CD4-positive, alpha-beta memory T cell (primary cell): ENCODE measurements at regions not wholly inside any gene's neighbourhood (a gene's known extent, or its start where the extent isn't known, plus 50 kb on each side); places are given as distances from the start of the nearest gene placed in this dataset.

Experiments used
- CTCF ChIA-PET: fragments of 350-600 bp; sonication (Branson Sonifier 250); formaldehyde crosslinking; loops from one replicate; lab custom pipeline; 2021; ENCODE audit warnings: inconsistent platforms; ENCODE audit not compliant: partially characterized antibody; lab: Charles Lee
- POLR2A ChIA-PET: fragments of 350-600 bp; sonication (Branson Sonifier 250); formaldehyde crosslinking; loops from one replicate; lab custom pipeline; 2021; ENCODE audit not compliant: partially characterized antibody; lab: Charles Lee
- DNase-seq, 5 donors: peaks; one replicate each; pipeline versions ENCODE4 v3.0.0 to v3.0.0-alpha.2; 2020 to 2022; ENCODE audit warnings: mixed read lengths in 1 of 5
- H3K27ac ChIP-seq: one replicate; pipeline ENCODE4 v1.7.0; 2013; ENCODE audit warnings: low read depth, low read length
- H3K27me3 ChIP-seq: 2 replicates; pipeline ENCODE4 v1.7.0; 2013; ENCODE audit warnings: mild to moderate bottlenecking, low read length, moderate library complexity; ENCODE audit not compliant: insufficient read depth
- H3K36me3 ChIP-seq: 2 replicates; pipeline ENCODE4 v1.7.0; 2013; ENCODE audit warnings: mild to moderate bottlenecking, low read length, moderate library complexity; ENCODE audit not compliant: insufficient read depth
- H3K4me1 ChIP-seq: 2 replicates; pipeline ENCODE4 v1.7.0; 2013; ENCODE audit warnings: mild to moderate bottlenecking, low read length, moderate library complexity; ENCODE audit not compliant: insufficient read depth
- H3K4me3 ChIP-seq, 2 donors: one replicate each; pipeline ENCODE4 v1.7.0; 2013; ENCODE audit warnings: low read length in 2 of 2, mild to moderate bottlenecking in 1 of 2
- H3K9me3 ChIP-seq, 2 donors: one replicate each; pipeline ENCODE4 v1.7.0; 2013; ENCODE audit warnings: low read length in 2 of 2, control low read depth in 1 of 2; ENCODE audit not compliant: control insufficient read depth in 1 of 2
- H3K27ac Mint-ChIP-seq, 7 donors: one replicate each; pipeline ENCODE4 v1.8.0; 2020 to 2021; ENCODE audit warnings: mixed read lengths in 7 of 7, mild to moderate bottlenecking in 6 of 7, inconsistent platforms in 3 of 7, moderate library complexity in 3 of 7
- H3K27me3 Mint-ChIP-seq, 2 donors: one replicate each; pipeline ENCODE4 v1.8.0; 2020 to 2021; ENCODE audit warnings: mixed read lengths in 2 of 2
- H3K36me3 Mint-ChIP-seq, 2 donors: one replicate each; pipeline ENCODE4 v1.8.0; 2020 to 2021; ENCODE audit warnings: mixed read lengths in 2 of 2, inconsistent platforms in 1 of 2, mild to moderate bottlenecking in 1 of 2
- H3K4me1 Mint-ChIP-seq, 4 donors: one replicate each; pipeline ENCODE4 v1.8.0; 2020 to 2021; ENCODE audit warnings: mixed read lengths in 4 of 4, mild to moderate bottlenecking in 1 of 4
- H3K4me3 Mint-ChIP-seq, 8 donors: one replicate each; pipeline ENCODE4 v1.8.0; 2020 to 2021; ENCODE audit warnings: mixed read lengths in 8 of 8, mild to moderate bottlenecking in 7 of 8, moderate library complexity in 6 of 8, inconsistent platforms in 3 of 8
- H3K9me3 Mint-ChIP-seq, 8 donors: one replicate each; pipeline ENCODE4 v1.8.0; 2020 to 2021; ENCODE audit warnings: mixed read lengths in 8 of 8, mild to moderate bottlenecking in 5 of 8, inconsistent platforms in 3 of 8, moderate library complexity in 1 of 8
- intact Hi-C: fragments of 100-400 bp; cut with micrococcal nuclease; formaldehyde crosslinking; loops from one replicate; pipeline ENCODE4 v1.15.1; 2023

DNA sequence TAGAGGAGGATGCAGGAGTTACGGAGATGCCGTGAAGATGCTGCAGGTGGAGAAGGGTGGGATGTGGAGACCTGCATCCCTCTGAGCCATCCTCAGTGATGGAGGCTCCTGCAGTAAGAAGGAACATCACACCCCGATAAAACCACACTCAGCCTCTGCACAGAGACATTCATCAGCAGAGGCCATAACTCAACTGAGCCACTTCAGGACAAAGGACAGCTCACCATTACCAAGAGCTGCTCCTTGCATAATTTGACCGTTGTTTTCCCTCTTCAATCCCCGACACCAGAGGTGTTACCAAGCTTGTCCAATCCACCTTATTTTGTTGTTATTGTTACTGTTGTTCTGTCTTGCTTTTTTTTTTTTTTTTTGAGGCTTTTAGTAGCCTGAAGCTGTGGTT is 543.9 kb downstream of the AJAP1 start:
- no peaks in the 10 kb centered on the region for H3K4me1 ChIP-seq
- H3K27ac ChIP-seq, result no peak overlapping the region
- no peaks in the 10 kb centered on the region for H3K36me3 ChIP-seq
- no peaks in the 10 kb centered on the region for H3K27me3 ChIP-seq
- peaks cover 0 to 2% (median 0%) of the 10 kb centered on the region in 8 donors for H3K9me3 Mint-ChIP-seq
- H3K4me3 ChIP-seq, result no peak overlapping the region
- ChIA-PET CTCF (no interaction called here), POLR2A (no interaction called here)
- H3K36me3 Mint-ChIP-seq, result no peaks in the 10 kb centered on the region
- no peak for DNase-seq
- H3K4me3 Mint-ChIP-seq, result no peak overlapping the region
- intact Hi-C loops, result no loop called here
- H3K4me1 Mint-ChIP-seq, result no peaks in the 10 kb centered on the region
- no peaks in the 10 kb centered on the region for H3K9me3 ChIP-seq
- H3K27ac Mint-ChIP-seq, result no peak overlapping the region
- H3K27me3 Mint-ChIP-seq, result peaks cover 0 to 3% of the 10 kb centered on the region in 2 donors

DNA sequence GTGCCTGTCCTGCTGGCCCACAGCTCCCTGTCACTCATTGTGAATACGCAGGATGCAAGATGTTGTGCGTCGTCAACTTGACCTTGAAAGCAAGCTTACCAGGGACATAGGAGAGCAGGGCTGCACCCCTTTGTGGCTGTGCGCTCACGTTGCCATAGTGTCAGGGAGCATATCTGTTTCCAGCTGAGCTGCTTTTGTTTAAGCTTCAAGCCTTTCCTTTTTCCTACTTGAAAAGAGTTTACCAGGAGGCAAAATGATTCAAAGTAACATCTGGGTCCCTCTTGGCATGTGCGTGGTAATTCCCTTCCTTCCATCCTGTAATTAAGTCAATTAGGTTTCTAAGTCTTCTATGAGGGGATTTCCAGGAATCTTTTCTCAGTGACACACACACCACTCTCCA is 537.1 kb downstream of the AJAP1 start:
- DNase-seq, result no peak
- Mint-ChIP-seq H3K27ac (no peak overlapping the region), H3K9me3 (no peaks in the 10 kb centered on the region), H3K36me3 (no peaks in the 10 kb centered on the region), H3K4me3 (no peak overlapping the region), H3K27me3 (no peaks in the 10 kb centered on the region), H3K4me1 (no peaks in the 10 kb centered on the region)
- no peak overlapping the region for H3K27ac ChIP-seq
- no peaks in the 10 kb centered on the region for H3K36me3 ChIP-seq
- no peaks in the 10 kb centered on the region for H3K27me3 ChIP-seq
- H3K4me1 ChIP-seq, result no peaks in the 10 kb centered on the region
- H3K4me3 ChIP-seq, result no peak overlapping the region
- intact Hi-C loops, result no loop called here
- ChIA-PET POLR2A (no interaction called here), CTCF (no interaction called here)
- no peaks in the 10 kb centered on the region for H3K9me3 ChIP-seq

DNA sequence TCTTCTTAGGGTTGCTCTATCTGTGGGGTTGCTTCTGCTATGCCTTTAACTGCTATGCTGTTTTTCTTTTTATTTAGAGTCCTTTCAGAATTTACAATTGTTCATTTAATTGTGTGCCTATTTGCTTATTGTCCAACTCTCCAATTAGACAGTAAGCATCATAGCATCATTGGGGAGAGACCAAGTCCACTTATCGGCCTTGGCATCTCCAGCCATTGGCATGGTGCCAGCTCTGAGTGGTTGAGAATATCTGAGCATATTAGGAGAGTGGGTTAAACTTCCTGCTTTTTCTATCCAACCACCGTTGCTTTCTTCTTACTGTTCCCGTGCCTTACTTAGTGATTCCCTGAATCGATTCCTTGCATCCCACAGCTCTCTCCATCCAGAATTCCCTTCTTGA is 535.0 kb downstream of the AJAP1 start:
- Histone ChIP-seq H3K4me3 (no peak overlapping the region), H3K27ac (no peak overlapping the region), H3K27me3 (no peaks in the 10 kb centered on the region), H3K36me3 (no peaks in the 10 kb centered on the region), H3K4me1 (no peaks in the 10 kb centered on the region), H3K9me3 (no peaks in the 10 kb centered on the region)
- no peak overlapping the region for H3K27ac Mint-ChIP-seq
- ChIA-PET CTCF (no interaction called here), POLR2A (no interaction called here)
- no peaks in the 10 kb centered on the region for H3K36me3 Mint-ChIP-seq
- DNase-seq, result no peak
- H3K4me1 Mint-ChIP-seq, result no peaks in the 10 kb centered on the region
- H3K27me3 Mint-ChIP-seq, result peaks cover 0 to 8% of the 10 kb centered on the region in 2 donors
- intact Hi-C loops, result no loop called here
- no peak overlapping the region for H3K4me3 Mint-ChIP-seq
- no peaks in the 10 kb centered on the region for H3K9me3 Mint-ChIP-seq

DNA sequence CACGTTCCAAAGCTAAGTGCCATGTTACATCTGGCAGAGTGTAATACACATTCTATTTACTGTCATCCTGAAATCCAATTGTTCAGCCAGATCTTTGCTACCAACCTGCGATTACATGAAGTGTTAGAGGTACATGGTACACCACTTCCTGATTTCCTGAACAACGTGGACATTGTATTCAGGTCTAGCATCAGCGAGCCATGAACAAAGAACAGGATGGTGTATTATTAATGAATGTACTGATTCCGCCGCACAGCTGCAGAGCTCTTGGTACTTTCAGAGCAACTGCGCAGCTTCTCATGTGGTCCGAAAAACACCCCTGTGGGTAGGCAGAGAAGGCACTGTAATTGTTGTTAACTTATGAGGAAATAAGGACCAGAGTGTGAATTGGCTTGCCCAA is 511.4 kb downstream of the AJAP1 start:
- H3K4me1 ChIP-seq, result no peaks in the 10 kb centered on the region
- no peak for DNase-seq
- ChIA-PET CTCF (no interaction called here), POLR2A (no interaction called here)
- no peaks in the 10 kb centered on the region for H3K9me3 ChIP-seq
- peaks cover 5 to 8% of the 10 kb centered on the region in 2 donors for H3K27me3 Mint-ChIP-seq
- intact Hi-C loops, result no loop called here
- H3K36me3 Mint-ChIP-seq, result no peaks in the 10 kb centered on the region
- no peak overlapping the region for H3K4me3 Mint-ChIP-seq
- no peak overlapping the region for H3K4me3 ChIP-seq
- H3K4me1 Mint-ChIP-seq, result no peaks in the 10 kb centered on the region
- H3K27ac Mint-ChIP-seq, result no peak overlapping the region
- H3K27me3 ChIP-seq, result no peaks in the 10 kb centered on the region
- peaks cover 0 to 4% (median 0%) of the 10 kb centered on the region in 8 donors for H3K9me3 Mint-ChIP-seq
- H3K36me3 ChIP-seq, result no peaks in the 10 kb centered on the region
- no peak overlapping the region for H3K27ac ChIP-seq

DNA sequence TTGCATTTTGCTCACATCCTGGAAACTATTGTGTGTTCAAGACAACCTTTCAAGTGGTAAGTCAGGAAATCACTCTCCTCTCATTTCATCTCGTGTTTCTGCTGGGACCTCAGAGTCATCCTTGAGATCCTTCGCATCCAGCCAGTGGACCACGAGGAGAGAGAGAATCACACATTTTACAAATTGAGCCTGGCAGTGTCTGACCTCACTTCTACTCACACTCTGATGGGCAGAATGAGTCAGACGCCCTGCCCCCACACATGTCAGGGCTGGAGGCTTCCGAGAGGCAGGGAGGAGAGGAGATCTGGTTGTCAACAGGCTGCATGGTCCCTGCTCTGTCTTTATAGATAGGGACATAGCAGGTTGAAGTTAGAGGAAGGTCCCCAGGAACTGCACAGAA is 509.7 kb downstream of the AJAP1 start:
- Mint-ChIP-seq H3K4me1 (no peaks in the 10 kb centered on the region), H3K36me3 (no peaks in the 10 kb centered on the region), H3K9me3 (peaks cover 0 to 5% (median 0%) of the 10 kb centered on the region in 8 donors), H3K27ac (no peak overlapping the region), H3K27me3 (peaks cover 3 to 8% of the 10 kb centered on the region in 2 donors), H3K4me3 (no peak overlapping the region)
- ChIA-PET POLR2A (no interaction called here), CTCF (no interaction called here)
- DNase-seq, result no peak
- no peaks in the 10 kb centered on the region for H3K27me3 ChIP-seq
- intact Hi-C loops, result no loop called here
- H3K27ac ChIP-seq, result no peak overlapping the region
- no peaks in the 10 kb centered on the region for H3K36me3 ChIP-seq
- no peaks in the 10 kb centered on the region for H3K9me3 ChIP-seq
- no peaks in the 10 kb centered on the region for H3K4me1 ChIP-seq
- no peak overlapping the region for H3K4me3 ChIP-seq

DNA sequence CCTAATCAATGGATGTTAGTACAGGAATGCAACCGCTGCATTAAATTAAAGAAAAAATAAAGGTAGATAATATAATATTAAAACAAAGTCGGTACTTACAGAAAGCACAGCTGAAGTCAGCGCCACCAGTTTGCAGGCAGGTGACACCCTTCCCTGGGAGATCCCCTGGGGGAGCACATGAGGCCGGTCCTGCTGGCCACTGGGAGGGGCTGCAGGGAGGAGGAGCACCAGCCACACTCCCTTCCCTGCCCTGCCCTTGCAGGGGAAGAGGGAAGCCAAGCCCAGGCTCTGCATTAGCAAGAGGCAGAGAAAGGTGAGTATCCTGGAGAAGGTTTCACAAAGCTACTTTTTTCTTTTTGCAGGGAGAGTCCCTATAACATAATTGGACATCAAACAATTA is 507.0 kb downstream of the AJAP1 start:
- Histone ChIP-seq H3K36me3 (no peaks in the 10 kb centered on the region), H3K4me1 (no peaks in the 10 kb centered on the region), H3K4me3 (no peak overlapping the region), H3K9me3 (no peaks in the 10 kb centered on the region), H3K27me3 (no peaks in the 10 kb centered on the region), H3K27ac (no peak overlapping the region)
- H3K4me1 Mint-ChIP-seq, result no peaks in the 10 kb centered on the region
- H3K4me3 Mint-ChIP-seq, result no peak overlapping the region
- DNase-seq, result no peak
- ChIA-PET POLR2A (no interaction called here), CTCF (no interaction called here)
- intact Hi-C loops, result no loop called here
- peaks cover 0 to 2% (median 0%) of the 10 kb centered on the region in 8 donors for H3K9me3 Mint-ChIP-seq
- H3K36me3 Mint-ChIP-seq, result no peaks in the 10 kb centered on the region
- peaks cover 5 to 8% of the 10 kb centered on the region in 2 donors for H3K27me3 Mint-ChIP-seq
- H3K27ac Mint-ChIP-seq, result no peak overlapping the region

DNA sequence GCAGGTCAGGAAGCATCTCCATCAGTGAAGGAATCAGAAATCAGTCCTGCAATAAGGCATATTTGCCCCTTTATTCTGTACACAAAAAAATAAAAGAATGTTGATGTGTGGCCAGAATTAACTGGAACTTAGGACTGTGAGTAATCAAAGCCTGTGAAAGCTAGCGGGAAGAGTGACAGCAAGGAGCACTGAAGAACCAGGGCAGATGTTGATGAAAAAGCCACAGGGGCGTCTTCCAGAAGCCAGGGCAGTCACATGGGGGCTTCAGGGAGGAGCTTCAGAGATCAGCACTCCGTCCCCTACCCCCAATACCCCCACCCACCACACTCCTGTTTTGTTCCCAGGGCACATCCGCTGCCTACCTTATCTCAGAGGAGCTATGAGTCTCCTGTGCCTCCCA is 502.8 kb downstream of the AJAP1 start:
- H3K9me3 Mint-ChIP-seq, result peaks cover 0 to 14% (median 7%) of the 10 kb centered on the region in 8 donors
- H3K4me3 Mint-ChIP-seq, result no peak overlapping the region
- H3K4me1 Mint-ChIP-seq, result no peaks in the 10 kb centered on the region
- ChIA-PET CTCF (no interaction called here), POLR2A (no interaction called here)
- no peaks in the 10 kb centered on the region for H3K36me3 ChIP-seq
- no peaks in the 10 kb centered on the region for H3K4me1 ChIP-seq
- no peak overlapping the region for H3K27ac Mint-ChIP-seq
- intact Hi-C loops, result no loop called here
- H3K27me3 Mint-ChIP-seq, result peaks cover 4 to 7% of the 10 kb centered on the region in 2 donors
- no peak for DNase-seq
- no peaks in the 10 kb centered on the region for H3K27me3 ChIP-seq
- no peak overlapping the region for H3K4me3 ChIP-seq
- H3K27ac ChIP-seq, result no peak overlapping the region
- H3K36me3 Mint-ChIP-seq, result no peaks in the 10 kb centered on the region
- H3K9me3 ChIP-seq, result no peaks in the 10 kb centered on the region
